ENCODE measurements at regions not wholly inside any gene's neighbourhood (a gene's known extent, or its start where the extent isn't known, plus 50 kb on each side); places are given as distances from the start of the nearest gene placed in this dataset.

DNA sequence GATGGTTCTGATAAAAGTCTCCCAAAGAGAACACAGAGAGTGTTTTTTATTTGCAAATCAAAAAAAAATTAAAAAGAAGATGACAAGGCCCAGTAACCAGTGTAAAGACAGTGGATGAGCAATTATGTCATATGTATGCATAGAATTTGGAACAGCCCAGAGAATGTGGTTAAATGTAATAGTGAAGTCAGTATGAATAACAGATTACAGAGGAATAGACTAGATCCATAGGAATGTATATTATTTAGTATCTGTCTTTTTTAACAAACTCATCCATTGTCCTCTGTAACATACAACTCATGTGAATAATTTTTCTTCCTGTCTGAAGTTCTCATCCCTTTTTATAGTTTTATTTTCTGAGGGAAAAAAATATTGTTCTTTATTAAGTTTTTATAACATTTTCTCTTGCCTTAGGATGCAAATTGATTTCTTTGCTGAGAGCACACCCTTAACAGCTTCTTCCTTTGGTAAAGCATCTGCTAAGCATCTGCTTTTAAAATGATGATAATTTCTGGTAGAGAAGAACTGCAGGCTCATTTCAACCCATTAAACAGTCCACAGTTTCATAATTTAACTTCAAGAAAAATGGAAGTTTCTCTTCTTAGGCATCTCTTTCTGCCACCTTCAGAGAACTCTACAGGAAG is 266.5 kb upstream of the MTNR1B start:
- no peak overlapping the region for H3K27ac Mint-ChIP-seq

DNA sequence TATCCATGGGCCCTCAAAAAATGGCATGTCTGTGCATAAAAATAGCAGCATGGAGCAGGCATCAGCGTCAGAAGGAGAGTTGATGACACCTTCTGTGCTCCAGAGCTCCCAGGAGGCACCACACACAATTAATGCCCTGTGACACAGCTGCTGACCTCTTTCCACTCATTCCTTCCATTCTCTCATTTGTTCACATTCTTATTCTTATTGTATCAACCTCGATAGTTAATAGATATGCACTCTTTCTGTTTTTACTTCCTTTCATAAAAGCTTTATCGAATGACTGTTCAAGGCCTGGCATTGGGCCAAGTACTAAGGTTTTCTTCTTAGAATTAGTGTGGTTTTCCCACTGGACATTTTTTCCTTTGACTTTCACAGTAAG is 266.0 kb upstream of the MTNR1B start:
- ATAC-seq (no peak), DNase-seq (no peak)
- Mint-ChIP-seq H3K4me1 (no peaks in the 10 kb centered on the region), H3K27me3 (no peaks in the 10 kb centered on the region), H3K27ac (no peak overlapping the region), H3K4me3 (no peak overlapping the region), H3K9me3 (peaks cover 14 to 26% of the 10 kb centered on the region in 2 donors)

More for the DNA sequence above, 266.5 kb upstream of the MTNR1B start:
- DNase-seq (no peak), ATAC-seq (no peak)
- Mint-ChIP-seq H3K27me3 (no peaks in the 10 kb centered on the region), H3K9me3 (peaks cover 14 to 26% of the 10 kb centered on the region in 2 donors), H3K4me1 (no peaks in the 10 kb centered on the region), H3K4me3 (no peak overlapping the region)

DNA sequence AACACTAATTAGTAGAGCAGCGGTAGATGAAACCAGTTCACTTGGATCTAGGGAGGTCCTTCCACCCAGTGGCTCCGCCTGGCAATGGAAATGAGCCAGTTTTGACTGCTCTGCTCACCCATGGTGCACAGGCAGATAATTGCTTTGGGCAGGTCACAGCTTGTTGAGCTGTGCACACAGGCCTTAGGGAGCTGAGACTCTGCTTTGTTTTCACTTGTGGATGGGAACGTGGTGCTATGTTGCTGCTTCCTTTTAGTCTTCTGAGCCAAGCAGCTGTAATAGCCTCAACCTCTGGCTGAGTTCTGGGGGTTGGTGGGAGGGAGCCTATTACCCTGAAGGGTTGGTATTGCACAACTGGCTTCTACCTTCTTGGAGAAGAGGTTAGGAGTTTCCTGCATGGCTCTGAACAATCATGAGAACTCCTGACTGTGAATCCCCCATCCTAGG is 262.3 kb upstream of the MTNR1B start:
- DNase-seq (no peak), ATAC-seq (no peak)
- Mint-ChIP-seq H3K9me3 (peaks cover 14 to 26% of the 10 kb centered on the region in 2 donors), H3K4me3 (no peak overlapping the region), H3K27ac (no peak overlapping the region), H3K4me1 (no peaks in the 10 kb centered on the region), H3K27me3 (no peaks in the 10 kb centered on the region)

DNA sequence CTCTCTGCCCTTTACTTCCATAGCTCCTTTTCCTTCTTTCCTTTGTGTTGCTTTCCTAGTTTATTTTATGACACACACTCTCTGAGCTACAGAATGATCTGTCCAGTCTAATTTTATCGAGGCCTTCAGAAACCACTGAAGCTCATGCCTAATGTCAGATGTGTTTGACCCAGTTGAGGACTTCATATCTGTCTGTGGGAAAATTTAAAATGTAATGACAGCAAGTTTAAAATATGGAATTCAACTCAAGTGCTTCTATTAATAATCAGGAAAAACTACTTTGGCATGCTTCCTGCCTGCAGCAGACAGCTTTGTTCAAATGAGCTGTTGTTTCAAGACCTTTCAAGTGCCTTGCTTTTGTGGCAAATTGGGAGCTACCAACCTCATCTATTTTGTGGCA is 261.8 kb upstream of the MTNR1B start:
- H3K27me3 Mint-ChIP-seq, result no peaks in the 10 kb centered on the region

DNA sequence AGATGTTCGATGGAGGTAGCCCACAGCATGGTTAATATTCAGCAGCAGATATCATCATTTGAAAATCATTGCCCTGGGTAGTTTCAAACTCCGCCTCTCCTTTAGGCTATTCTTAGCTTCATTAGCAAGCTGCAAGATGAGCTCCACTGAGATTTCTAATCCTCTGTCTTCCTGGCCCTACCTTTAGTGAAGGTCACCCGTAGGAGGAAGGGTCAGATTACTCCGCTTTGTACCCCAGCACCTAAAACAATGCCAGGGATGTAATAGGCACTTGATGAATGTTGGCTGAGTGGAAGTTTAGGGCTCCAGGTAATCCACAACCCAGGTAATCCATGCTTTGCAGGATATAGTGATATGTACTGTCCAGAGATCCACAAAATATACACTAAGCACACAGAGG is 260.1 kb upstream of the MTNR1B start:
- Mint-ChIP-seq H3K4me1 (no peaks in the 10 kb centered on the region), H3K27ac (no peak overlapping the region), H3K27me3 (no peaks in the 10 kb centered on the region), H3K9me3 (peaks cover 14 to 21% of the 10 kb centered on the region in 2 donors), H3K4me3 (no peak overlapping the region)
- ATAC-seq (no peak), DNase-seq (no peak)

More for the DNA sequence above, 261.8 kb upstream of the MTNR1B start:
- H3K4me3 Mint-ChIP-seq, result no peak overlapping the region
- H3K27ac Mint-ChIP-seq, result no peak overlapping the region
- DNase-seq (no peak), ATAC-seq (no peak)
- peaks cover 14 to 26% of the 10 kb centered on the region in 2 donors for H3K9me3 Mint-ChIP-seq
- no peaks in the 10 kb centered on the region for H3K4me1 Mint-ChIP-seq

DNA sequence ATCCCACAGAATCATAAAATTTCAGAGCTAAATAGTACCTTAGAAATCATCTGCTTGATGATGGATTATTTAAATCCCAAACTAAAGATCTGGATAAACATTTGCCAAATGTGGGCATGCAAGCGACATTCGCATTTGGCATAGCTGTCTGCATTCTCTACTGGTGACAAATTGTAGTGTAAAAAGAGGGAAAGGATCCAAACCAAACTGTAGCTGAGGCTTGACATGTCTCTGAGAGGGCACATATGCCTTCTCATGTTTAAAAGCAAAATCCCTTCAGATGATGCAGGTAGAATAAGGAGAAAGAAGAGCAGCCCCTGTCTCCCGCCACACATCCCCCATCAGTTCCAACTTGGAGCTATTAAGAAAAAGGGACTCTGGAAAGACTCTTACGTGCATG is 257.5 kb upstream of the MTNR1B start:
- Mint-ChIP-seq H3K27me3 (no peaks in the 10 kb centered on the region), H3K27ac (no peak overlapping the region), H3K4me3 (no peak overlapping the region), H3K9me3 (peaks cover 0 to 7% of the 10 kb centered on the region in 2 donors), H3K4me1 (no peaks in the 10 kb centered on the region)
- ATAC-seq, result no peak
- no peak for DNase-seq

DNA sequence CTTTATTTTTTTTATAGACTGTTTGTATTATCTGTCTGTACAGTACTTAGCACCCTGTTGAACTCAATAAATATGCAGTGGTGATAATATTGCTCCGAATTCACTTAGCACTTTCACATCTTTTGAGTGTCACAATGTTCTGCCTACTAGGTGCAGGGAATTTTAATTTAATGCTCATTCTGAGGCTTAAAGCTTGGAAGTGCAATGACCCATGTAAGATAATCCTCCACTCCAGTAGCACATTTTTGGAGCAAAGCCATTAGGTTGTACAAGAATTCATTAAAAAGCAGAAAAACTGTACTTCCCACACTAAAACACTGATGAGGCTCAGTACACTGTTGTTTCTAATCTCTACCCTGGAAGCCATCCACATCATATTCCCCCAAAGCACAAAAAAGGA is 255.3 kb upstream of the MTNR1B start:
- no peak for DNase-seq
- Mint-ChIP-seq H3K27me3 (no peaks in the 10 kb centered on the region), H3K27ac (no peak overlapping the region), H3K4me3 (no peak overlapping the region), H3K9me3 (peaks cover 0 to 7% of the 10 kb centered on the region in 2 donors), H3K4me1 (no peaks in the 10 kb centered on the region)
- no peak for ATAC-seq

DNA sequence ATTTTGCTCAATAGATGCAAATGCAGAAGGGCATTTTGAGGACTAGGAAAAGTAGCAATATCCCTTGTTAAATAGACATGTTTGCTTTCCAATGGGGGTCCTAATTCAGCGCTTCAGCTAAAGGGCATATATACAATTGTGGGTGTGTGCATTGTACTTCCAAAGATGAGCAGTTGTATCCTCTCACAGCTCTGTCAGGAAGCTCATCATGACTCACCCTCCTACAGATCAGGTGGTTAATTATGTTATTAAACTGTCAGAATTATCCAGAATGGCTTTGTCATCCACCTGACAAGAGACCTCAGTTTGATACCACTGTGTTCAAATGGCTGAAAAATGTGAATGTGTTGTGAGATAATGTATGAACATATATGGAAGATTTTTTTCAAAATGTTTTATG is 252.2 kb upstream of the MTNR1B start:
- Mint-ChIP-seq H3K4me3 (no peak overlapping the region), H3K9me3 (peaks cover 0 to 7% of the 10 kb centered on the region in 2 donors), H3K27me3 (no peaks in the 10 kb centered on the region), H3K4me1 (no peaks in the 10 kb centered on the region), H3K27ac (no peak overlapping the region)
- no peak for DNase-seq
- ATAC-seq, result no peak

DNA sequence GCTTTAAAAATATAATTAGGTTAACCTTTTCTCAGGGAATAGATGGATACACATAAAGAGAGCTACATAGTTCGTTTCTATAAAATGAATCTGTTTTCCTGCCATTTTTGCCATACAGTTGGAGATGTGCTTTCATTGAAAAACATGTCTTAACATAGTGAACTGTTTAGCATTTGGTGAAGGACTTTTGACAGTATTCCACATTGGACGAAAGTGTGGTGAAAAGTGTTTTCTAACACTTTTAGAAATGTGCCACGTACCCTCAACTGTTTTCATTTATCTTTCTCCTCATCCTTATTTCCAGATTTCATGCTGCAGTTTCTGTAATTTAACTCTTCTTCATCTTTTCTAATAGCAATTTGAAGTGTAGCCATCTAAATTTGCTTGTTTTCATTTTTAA is 249.1 kb upstream of the MTNR1B start:
- no peak overlapping the region for H3K27ac Mint-ChIP-seq
- no peaks in the 10 kb centered on the region for H3K4me1 Mint-ChIP-seq
- peaks cover 7 to 24% of the 10 kb centered on the region in 2 donors for H3K9me3 Mint-ChIP-seq
- DNase-seq, result no peak
- no peaks in the 10 kb centered on the region for H3K27me3 Mint-ChIP-seq
- no peak for ATAC-seq
- H3K4me3 Mint-ChIP-seq, result no peak overlapping the region

DNA sequence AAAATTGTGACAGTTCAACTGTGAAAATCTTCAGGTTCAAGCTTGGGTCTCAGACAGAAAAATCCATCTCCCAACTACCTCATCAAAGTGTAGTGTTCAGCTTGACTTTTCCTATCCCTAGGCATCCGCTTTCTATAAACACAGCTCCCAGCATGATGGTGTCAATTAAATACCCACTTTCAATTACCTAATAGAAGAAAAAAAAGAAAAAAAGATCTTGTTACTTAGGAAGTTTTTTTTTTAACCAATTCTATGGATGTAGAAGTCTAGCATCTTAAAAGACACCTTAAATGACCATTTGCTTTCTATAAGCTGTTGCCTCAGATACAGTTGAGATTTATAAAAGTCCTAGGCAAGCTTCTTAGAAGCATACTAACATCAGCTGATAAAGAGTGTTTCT is 244.1 kb upstream of the MTNR1B start:
- Mint-ChIP-seq H3K9me3 (peaks cover 7 to 18% of the 10 kb centered on the region in 2 donors), H3K27me3 (no peaks in the 10 kb centered on the region), H3K4me3 (no peak overlapping the region), H3K4me1 (no peaks in the 10 kb centered on the region), H3K27ac (no peak overlapping the region)
- no peak for ATAC-seq
- no peak for DNase-seq

DNA sequence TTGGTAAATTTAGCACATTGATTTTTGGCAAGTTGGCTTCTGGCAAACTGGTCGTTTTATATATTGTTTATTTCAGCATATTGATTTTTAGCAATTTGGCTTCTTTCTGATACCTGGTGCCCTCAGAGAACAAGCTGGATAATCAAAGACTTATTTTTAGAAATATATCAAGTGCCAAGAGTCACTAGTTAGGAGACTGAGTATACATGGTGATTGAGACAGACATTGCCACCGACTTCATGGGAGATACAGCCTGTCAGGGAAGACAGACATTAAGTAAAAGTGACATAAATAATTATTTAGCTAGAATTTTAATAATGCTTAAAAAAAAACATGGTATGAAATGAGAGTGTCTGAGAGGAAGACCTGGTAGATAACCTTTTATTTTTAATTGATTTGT is 242.3 kb upstream of the MTNR1B start:
- no peak overlapping the region for H3K4me3 Mint-ChIP-seq
- no peak overlapping the region for H3K27ac Mint-ChIP-seq
- ATAC-seq (no peak), DNase-seq (no peak)
- no peaks in the 10 kb centered on the region for H3K27me3 Mint-ChIP-seq
- peaks cover 7 to 18% of the 10 kb centered on the region in 2 donors for H3K9me3 Mint-ChIP-seq
- no peaks in the 10 kb centered on the region for H3K4me1 Mint-ChIP-seq

DNA sequence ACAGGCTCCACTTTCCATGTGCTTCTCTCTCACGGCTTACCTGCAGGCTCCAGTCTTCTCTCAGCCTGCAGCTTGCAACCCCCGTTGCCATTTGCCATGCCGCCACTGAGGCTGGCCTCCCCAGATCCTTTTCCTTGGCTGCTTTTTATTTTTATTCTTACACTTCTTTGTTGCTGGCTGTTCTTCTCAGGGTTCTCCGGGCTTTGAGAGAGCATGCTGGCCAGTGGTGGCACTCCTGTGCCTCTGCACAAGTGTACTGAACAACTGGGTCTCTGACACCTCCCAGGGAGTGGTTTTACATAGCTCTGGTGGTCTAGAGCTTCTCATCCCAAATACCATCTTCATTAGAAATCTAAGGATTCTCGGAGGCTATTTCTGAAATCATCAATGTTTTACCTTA is 241.7 kb upstream of the MTNR1B start:
- no peaks in the 10 kb centered on the region for H3K27me3 Mint-ChIP-seq
- H3K4me3 Mint-ChIP-seq, result no peak overlapping the region
- peaks cover 7 to 14% of the 10 kb centered on the region in 2 donors for H3K9me3 Mint-ChIP-seq
- H3K27ac Mint-ChIP-seq, result no peak overlapping the region
- H3K4me1 Mint-ChIP-seq, result no peaks in the 10 kb centered on the region
- no peak for ATAC-seq
- no peak for DNase-seq

DNA sequence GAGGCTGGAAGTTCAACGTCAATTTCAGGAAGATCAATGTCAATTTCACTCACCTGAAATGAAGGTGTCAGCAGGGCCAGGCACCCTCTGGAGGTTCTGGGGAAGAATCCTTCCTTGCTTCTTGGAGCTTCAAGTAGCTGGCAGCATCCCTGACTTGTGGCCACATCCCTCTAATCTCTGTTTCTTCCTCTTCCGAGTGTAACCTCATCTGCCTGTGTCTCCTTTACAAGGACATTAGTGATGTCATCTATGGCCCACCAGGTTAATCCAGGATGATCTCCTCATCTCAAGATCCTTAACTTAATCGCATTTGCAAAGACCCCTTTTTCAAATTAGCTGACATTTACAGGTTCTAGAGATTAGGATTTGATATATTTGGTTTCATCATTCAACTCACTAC is 240.8 kb upstream of the MTNR1B start:
- DNase-seq, result no peak
- Mint-ChIP-seq H3K9me3 (peaks cover 0 to 5% of the 10 kb centered on the region in 2 donors), H3K27me3 (no peaks in the 10 kb centered on the region), H3K27ac (no peak overlapping the region), H3K4me1 (no peaks in the 10 kb centered on the region), H3K4me3 (no peak overlapping the region)
- no peak for ATAC-seq

DNA sequence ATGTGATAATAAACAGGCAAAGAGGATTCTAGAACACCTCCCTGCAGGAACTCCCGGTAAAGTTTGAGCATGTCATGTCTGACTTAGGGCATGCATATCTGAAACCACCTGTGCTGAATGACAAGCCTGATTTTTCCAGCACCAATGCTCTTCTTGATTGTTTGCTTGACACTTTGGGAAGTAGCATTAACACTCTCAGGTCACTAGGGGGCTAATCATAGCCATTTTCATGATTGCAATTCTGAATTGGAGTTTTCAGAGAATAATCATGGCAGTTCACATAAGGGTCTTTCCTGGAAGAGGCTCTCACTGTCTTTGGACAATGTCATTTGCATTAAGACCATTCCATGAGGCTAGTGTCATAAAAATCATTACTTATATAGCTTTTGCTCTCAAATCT is 234.4 kb upstream of the MTNR1B start:
- H3K9me3 Mint-ChIP-seq, result no peaks in the 10 kb centered on the region
- DNase-seq (no peak), ATAC-seq (no peak)
- H3K27ac Mint-ChIP-seq, result no peak overlapping the region
- H3K4me1 Mint-ChIP-seq, result no peaks in the 10 kb centered on the region
- H3K4me3 Mint-ChIP-seq, result no peak overlapping the region
- no peaks in the 10 kb centered on the region for H3K27me3 Mint-ChIP-seq

DNA sequence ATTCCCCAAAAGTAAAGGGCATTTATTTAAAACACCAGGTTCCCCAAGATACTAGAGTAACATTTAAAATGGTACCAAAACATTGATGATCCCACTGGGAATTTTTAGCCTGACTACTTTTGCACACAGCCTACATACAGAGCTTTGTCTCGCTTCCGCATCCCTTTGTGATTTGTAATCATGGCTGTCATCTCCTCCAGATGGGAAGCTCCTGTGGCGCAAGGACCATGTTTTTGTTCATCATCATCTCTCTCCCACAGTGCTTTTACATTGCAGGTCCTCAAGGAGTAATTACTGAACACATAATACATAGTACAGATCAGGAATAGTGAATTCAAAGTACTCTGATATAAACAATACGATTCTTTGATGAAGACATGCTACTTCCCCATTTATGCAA is 231.2 kb upstream of the MTNR1B start:
- no peak overlapping the region for H3K4me3 Mint-ChIP-seq
- no peak overlapping the region for H3K27ac Mint-ChIP-seq
- no peaks in the 10 kb centered on the region for H3K9me3 Mint-ChIP-seq
- no peak for DNase-seq
- H3K27me3 Mint-ChIP-seq, result no peaks in the 10 kb centered on the region
- ATAC-seq, result no peak
- H3K4me1 Mint-ChIP-seq, result no peaks in the 10 kb centered on the region

DNA sequence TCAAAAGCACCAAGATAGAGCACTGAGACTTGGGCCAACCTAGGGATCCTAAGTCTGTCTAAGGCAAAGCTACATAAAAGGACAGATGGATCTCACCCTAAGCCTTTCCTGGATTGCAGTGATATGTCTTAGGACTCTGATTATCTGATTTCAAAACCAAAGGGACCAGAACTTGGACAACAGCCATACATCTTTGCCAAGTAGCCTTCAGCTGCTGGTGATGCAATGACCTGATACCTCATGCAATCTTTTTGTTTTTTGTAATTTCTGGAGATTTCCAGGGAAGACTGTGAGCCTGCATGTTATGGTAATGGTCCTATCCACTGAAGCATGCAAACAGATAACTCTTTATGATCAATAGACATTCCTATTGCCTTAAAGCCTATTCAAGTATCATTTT is 230.4 kb upstream of the MTNR1B start:
- no peaks in the 10 kb centered on the region for H3K9me3 Mint-ChIP-seq
- H3K27me3 Mint-ChIP-seq, result no peaks in the 10 kb centered on the region
- DNase-seq (no peak), ATAC-seq (no peak)
- no peaks in the 10 kb centered on the region for H3K4me1 Mint-ChIP-seq
- no peak overlapping the region for H3K4me3 Mint-ChIP-seq
- H3K27ac Mint-ChIP-seq, result no peak overlapping the region

DNA sequence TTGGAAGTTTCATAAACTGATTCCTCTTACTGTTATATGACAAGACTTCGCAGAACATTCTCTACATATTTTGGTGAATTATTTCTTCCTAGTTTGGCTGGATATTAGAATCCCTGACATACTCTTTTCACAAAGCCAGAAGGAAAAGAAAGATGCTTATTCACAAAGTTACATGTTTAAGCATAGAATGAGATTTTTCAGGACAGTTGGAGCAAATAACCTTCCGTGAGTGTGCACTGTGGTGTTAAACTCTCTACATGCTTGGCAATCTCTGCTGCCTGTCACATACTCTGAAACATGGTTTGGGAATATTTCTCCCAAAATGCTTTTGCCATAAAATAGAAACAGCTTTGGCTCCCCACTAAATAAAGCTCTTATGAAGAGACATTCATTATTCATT is 230.0 kb upstream of the MTNR1B start:
- Mint-ChIP-seq H3K4me3 (no peak overlapping the region), H3K9me3 (no peaks in the 10 kb centered on the region), H3K27me3 (no peaks in the 10 kb centered on the region), H3K4me1 (no peaks in the 10 kb centered on the region), H3K27ac (no peak overlapping the region)
- ATAC-seq, result no peak
- DNase-seq, result no peak
